ENCODE measurements at regions not wholly inside any gene's neighbourhood (a gene's known extent, or its start where the extent isn't known, plus 50 kb on each side); places are given as distances from the start of the nearest gene placed in this dataset.

DNA sequence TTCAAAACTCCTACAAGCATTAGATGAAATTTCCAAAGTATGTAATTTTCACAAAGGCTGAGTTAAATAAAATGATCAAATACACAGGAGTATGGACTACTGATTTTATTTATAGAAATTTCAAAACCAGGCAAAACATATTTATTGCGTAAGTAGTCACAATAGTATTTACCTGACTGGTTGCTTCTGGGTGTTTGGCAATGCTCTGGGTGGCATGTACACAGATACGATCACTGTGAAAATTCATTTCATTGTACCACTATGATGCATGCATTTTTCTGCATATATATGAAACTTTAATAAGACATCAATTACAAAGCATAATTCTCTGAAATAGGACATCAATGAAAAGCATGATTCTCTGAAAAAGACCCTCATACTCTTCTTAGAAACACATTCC, 384.2 kb downstream of the TLL1 start (continued):
- TF ChIP-seq SLC30A9 (CRISPR knock-in tag; IDR thresholded peaks at IDR 0.05) (no peak), LCOR (CRISPR knock-in tag; IDR thresholded peaks at IDR 0.05) (no peak)
- TF ChIP-seq, protein P1, sequence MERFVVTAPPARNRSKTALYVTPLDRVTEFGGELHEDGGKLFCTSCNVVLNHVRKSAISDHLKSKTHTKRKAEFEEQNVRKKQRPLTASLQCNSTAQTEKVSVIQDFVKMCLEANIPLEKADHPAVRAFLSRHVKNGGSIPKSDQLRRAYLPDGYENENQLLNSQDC (CRISPR knock-in tag; IDR thresholded peaks at IDR 0.05) = no peak

DNA sequence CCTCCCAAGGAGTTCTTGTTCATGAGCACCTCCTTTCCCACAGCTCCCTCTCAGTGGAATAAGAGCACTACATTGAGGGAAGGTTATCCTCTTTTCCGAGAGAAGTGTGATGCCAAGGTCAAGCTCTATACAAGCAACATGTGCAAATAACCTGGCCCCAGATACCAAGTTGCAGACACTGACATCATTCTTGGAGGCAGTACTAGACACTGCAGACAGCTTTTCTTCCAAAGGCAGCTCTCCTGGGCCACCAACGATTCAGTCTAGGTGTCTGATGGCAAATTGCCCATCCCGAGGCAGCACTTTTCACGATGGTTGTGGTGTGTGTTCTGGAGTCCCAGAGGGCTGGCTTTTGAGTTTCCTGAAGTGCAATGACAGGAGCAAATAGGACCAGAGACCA, 384.9 kb downstream of the TLL1 start:
- no peak for TF ChIP-seq SMARCC2 (IDR thresholded peaks at IDR 0.05; ENCODE audit: low read depth)
- no peak for TF ChIP-seq PRPF4 (IDR thresholded peaks at IDR 0.05; ENCODE audit: insufficient read depth, low read depth, low read length, poor library complexity, severe bottlenecking)
- in situ Hi-C loops (cut with MboI) (no loop called here), intact Hi-C loops (cut with micrococcal nuclease) (no loop called here)
- no peak overlapping the region for H3K4me2 ChIP-seq (ENCODE audit: insufficient read depth, low read length)
- no peaks in the 10 kb centered on the region for H3K4me1 ChIP-seq (replicated peaks in 1 of 2; ENCODE audit: control insufficient read depth in 2 of 2, insufficient read depth in 2 of 2, low read length in 2 of 2)
- no peak for DNase-seq (ENCODE audit: extremely low read depth in 1 of 4, low spot score in 3 of 4)
- no peaks in the 10 kb centered on the region for H3K9me1 ChIP-seq (ENCODE audit: control insufficient read depth, insufficient read depth, low read length)
- H3K4me3 ChIP-seq = no peak overlapping the region
- ChIA-PET CTCF (ENCODE audit: low intra/inter-chr PET ratio) (no interaction called here), POLR2A (no interaction called here)
- no peak for ATAC-seq
- no TSS peak for BruUV-seq (replicated peaks)
- 0% methylated on average over 4 of the region's 4 CpGs for WGBS (ENCODE audit: insufficient coverage, low coverage, missing lambda C conversion rate)
- no peaks in the 10 kb centered on the region for H3K27me3 ChIP-seq (ENCODE audit: control insufficient read depth in 2 of 2, insufficient read depth in 2 of 2, low read length in 2 of 2)
- H3K36me3 ChIP-seq (ENCODE audit: control insufficient read depth, insufficient read depth, low read length) = no peaks in the 10 kb centered on the region
- no peaks in the 10 kb centered on the region for H4K20me1 ChIP-seq (replicated peaks; ENCODE audit: control insufficient read depth, insufficient read depth, low read length)
- no peak overlapping the region for H3K9ac ChIP-seq (ENCODE audit: insufficient read depth in 1 of 2, low read depth in 2 of 2, low read length in 2 of 2)
- H3K27ac ChIP-seq (ENCODE audit: extremely low read depth, low read depth, low read length) = no peak overlapping the region
- H3K79me2 ChIP-seq (ENCODE audit: control insufficient read depth, insufficient read depth, low read length) = no peaks in the 10 kb centered on the region
- no peak overlapping the region for H2AFZ ChIP-seq (ENCODE audit: low read depth, low read length)
- FAIRE-seq = no peak
- no peaks in the 10 kb centered on the region for H3K9me3 ChIP-seq (replicated peaks; ENCODE audit: control insufficient read depth, insufficient read depth, low read depth, low read length)

DNA sequence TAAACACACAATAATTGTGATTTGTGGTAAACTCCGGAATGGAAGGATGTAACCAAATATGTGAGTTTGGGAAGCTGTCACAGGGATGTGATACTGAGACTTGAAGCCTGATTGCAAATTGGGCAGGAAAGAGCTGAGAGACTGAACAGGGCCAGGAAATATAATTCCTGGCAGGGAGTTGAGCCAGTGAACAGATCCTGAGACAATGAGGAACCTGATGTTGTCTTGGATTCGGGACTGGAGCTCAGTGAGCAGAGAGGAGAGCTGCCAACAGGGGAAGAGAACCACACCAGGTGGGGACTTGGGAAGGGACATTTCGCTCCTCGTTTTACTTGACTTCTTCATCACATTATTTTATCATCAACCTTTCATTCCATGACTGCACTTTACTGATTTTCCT, 386.0 kb downstream of the TLL1 start:
- no TSS peak for BruUV-seq (replicated peaks)
- intact Hi-C loops (cut with micrococcal nuclease) = no loop called here
- TF ChIP-seq, protein P2, sequence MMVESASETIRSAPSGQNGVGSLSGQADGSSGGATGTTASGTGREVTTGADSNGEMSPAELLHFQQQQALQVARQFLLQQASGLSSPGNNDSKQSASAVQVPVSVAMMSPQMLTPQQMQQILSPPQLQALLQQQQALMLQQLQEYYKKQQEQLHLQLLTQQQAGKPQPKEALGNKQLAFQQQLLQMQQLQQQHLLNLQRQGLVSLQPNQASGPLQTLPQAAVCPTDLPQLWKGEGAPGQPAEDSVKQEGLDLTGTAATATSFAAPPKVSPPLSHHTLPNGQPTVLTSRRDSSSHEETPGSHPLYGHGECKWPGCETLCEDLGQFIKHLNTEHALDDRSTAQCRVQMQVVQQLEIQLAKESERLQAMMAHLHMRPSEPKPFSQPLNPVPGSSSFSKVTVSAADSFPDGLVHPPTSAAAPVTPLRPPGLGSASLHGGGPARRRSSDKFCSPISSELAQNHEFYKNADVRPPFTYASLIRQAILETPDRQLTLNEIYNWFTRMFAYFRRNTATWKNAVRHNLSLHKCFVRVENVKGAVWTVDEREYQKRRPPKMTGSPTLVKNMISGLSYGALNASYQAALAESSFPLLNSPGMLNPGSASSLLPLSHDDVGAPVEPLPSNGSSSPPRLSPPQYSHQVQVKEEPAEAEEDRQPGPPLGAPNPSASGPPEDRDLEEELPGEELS (CRISPR knock-in tag; IDR thresholded peaks at IDR 0.05; ENCODE audit: borderline replicate concordance) = no peak
- TF ChIP-seq ZNF584 (CRISPR knock-in tag; IDR thresholded peaks at IDR 0.05; ENCODE audit: low read depth) = no peak
- no peak for TF ChIP-seq ZC3H8 (IDR thresholded peaks at IDR 0.05)
- TF ChIP-seq, protein P3, sequence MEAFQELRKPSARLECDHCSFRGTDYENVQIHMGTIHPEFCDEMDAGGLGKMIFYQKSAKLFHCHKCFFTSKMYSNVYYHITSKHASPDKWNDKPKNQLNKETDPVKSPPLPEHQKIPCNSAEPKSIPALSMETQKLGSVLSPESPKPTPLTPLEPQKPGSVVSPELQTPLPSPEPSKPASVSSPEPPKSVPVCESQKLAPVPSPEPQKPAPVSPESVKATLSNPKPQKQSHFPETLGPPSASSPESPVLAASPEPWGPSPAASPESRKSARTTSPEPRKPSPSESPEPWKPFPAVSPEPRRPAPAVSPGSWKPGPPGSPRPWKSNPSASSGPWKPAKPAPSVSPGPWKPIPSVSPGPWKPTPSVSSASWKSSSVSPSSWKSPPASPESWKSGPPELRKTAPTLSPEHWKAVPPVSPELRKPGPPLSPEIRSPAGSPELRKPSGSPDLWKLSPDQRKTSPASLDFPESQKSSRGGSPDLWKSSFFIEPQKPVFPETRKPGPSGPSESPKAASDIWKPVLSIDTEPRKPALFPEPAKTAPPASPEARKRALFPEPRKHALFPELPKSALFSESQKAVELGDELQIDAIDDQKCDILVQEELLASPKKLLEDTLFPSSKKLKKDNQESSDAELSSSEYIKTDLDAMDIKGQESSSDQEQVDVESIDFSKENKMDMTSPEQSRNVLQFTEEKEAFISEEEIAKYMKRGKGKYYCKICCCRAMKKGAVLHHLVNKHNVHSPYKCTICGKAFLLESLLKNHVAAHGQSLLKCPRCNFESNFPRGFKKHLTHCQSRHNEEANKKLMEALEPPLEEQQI (IDR thresholded peaks at IDR 0.05) = no peak
- no peak for TF ChIP-seq MTA3 (IDR thresholded peaks at IDR 0.05; ENCODE audit: borderline replicate concordance)
- TF ChIP-seq ZNF717 (CRISPR knock-in tag; IDR thresholded peaks at IDR 0.05) = no peak
- no peak for TF ChIP-seq KLF1 (tag; IDR thresholded peaks at IDR 0.05)

More for the DNA sequence above, 386.0 kb downstream of the TLL1 start:
- H3K9ac ChIP-seq (ENCODE audit: insufficient read depth in 1 of 2, low read depth in 2 of 2, low read length in 2 of 2) = no peak overlapping the region
- POLR2A ChIA-PET = no interaction called here
- no peak for FAIRE-seq
- H4K20me1 ChIP-seq (replicated peaks; ENCODE audit: control insufficient read depth, insufficient read depth, low read length) = no peaks in the 10 kb centered on the region
- H3K4me2 ChIP-seq (ENCODE audit: insufficient read depth, low read length) = no peak overlapping the region
- H2AFZ ChIP-seq (ENCODE audit: low read depth, low read length) = no peak overlapping the region
- no peaks in the 10 kb centered on the region for H3K79me2 ChIP-seq (ENCODE audit: control insufficient read depth, insufficient read depth, low read length)
- WGBS (ENCODE audit: insufficient coverage, low coverage, missing lambda C conversion rate) = 0% methylated on average over 4 of the region's 4 CpGs
- H3K36me3 ChIP-seq (ENCODE audit: control insufficient read depth, insufficient read depth, low read length) = no peaks in the 10 kb centered on the region
- in situ Hi-C loops (cut with MboI) = no loop called here
- no peaks in the 10 kb centered on the region for H3K4me1 ChIP-seq (replicated peaks in 1 of 2; ENCODE audit: control insufficient read depth in 2 of 2, insufficient read depth in 2 of 2, low read length in 2 of 2)
- no peak overlapping the region for H3K27ac ChIP-seq (ENCODE audit: extremely low read depth, low read depth, low read length)
- H3K27me3 ChIP-seq (ENCODE audit: control insufficient read depth in 2 of 2, insufficient read depth in 2 of 2, low read length in 2 of 2) = no peaks in the 10 kb centered on the region
- no peaks in the 10 kb centered on the region for H3K9me3 ChIP-seq (replicated peaks; ENCODE audit: control insufficient read depth, insufficient read depth, low read depth, low read length)
- ATAC-seq = no peak
- no peak for DNase-seq (ENCODE audit: extremely low read depth in 1 of 4, low spot score in 3 of 4)
- CTCF ChIA-PET (ENCODE audit: low intra/inter-chr PET ratio) = no interaction called here
- H3K4me3 ChIP-seq = no peak overlapping the region
- H3K9me1 ChIP-seq (ENCODE audit: control insufficient read depth, insufficient read depth, low read length) = no peaks in the 10 kb centered on the region
